Globus pallidus (tissue), 1 donor: ENCODE measurements at regions not wholly inside any gene's neighbourhood (a gene's known extent, or its start where the extent isn't known, plus 50 kb on each side); places are given as distances from the start of the nearest gene placed in this dataset.
"Not testable (repeated sequence)": the region's sequence is repeated elsewhere in the genome, so short reads cannot be mapped to it uniquely, and the experiment has no call there.

Experiments
- DNase-seq: peaks from one replicate; pipeline ENCODE4 v3.0.0-alpha.2; 2015; ENCODE audit warnings: low spot score

GRCh38 chr11:71153005-71153390, 99.4 kb downstream of the SHANK2 start:
- no peak for DNase-seq

GRCh38 chr11:71152312-71153004, 99.9 kb downstream of the SHANK2 start:
- DNase-seq, result not testable (repeated sequence)

DNA sequence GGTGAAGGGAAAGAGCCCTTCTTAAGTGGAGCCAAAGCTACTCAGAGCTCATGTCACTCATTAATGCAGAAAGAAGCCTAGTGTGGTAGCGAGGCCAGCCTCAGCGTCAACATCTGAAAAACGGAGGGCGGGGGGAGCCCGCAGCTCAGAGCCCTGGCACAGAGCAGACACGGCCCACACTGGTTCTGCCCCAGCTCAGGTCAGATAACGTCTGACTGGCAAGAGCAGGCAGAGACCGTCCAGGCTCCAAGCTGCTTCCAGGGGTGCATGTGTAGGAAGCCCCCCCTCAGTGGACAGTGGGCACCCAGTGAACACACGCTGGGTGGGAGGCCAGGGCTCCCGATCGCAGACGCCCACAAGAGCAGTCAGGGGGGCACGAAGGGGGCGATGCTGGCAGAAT, 100.8 kb downstream of the SHANK2 start:
- DNase-seq, result no peak

GRCh38 chr11:71150859-71151258, 101.5 kb downstream of the SHANK2 start:
- DNase-seq, result no peak

- DNase-seq, result no peak
Observed at GRCh38 chr11:71148716-71149115, 103.7 kb downstream of the SHANK2 start.

DNA sequence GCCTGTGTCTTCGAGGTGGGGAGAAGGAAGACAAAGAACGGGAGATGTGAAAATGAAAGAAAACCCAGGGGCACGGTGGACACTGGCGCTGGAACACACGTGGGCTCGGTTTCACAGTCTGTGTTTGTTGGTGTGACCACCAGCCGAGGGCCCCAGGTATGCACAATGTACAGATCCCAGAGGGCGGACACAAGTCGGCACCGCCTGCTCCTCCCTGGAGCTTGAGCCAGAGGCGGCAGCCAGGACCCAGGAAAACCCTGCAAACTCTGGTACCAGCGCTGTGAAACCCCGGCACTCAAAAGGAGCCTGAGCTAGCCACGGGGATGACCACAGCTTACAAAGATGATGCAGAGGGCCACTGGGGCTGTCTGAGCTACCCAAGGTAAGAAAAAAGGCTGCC, 105.0 kb downstream of the SHANK2 start:
- DNase-seq, result no peak

GRCh38 chr11:71146846-71147245, 105.5 kb downstream of the SHANK2 start:
- no peak for DNase-seq

- DNase-seq, result no peak
Observed at GRCh38 chr11:71145988-71146824, 106.2 kb downstream of the SHANK2 start.

DNA sequence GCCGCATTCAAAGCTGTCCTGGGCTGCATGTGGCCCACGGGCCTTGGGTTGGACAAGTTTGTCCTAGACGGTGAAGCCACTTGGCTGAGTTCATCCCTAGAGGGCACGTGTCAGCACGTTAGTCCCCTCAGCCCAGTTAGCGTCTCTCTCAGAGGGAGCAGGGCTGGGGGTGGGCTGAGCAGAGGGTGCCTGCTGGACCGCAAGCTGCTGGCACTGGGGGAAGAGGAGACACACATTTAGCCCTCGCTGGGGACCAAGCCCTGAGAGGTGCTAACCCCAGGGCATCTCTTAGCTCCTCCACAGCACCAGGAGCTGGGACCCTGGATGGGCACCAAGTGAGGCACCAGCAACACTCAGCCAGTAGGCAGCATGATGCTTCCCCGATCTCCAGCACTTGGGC, 107.0 kb downstream of the SHANK2 start:
- DNase-seq, result no peak

- DNase-seq, result no peak
Observed at GRCh38 chr11:71144736-71145135, 107.6 kb downstream of the SHANK2 start.

GRCh38 chr11:71144010-71144409, 108.4 kb downstream of the SHANK2 start:
- no peak for DNase-seq

DNA sequence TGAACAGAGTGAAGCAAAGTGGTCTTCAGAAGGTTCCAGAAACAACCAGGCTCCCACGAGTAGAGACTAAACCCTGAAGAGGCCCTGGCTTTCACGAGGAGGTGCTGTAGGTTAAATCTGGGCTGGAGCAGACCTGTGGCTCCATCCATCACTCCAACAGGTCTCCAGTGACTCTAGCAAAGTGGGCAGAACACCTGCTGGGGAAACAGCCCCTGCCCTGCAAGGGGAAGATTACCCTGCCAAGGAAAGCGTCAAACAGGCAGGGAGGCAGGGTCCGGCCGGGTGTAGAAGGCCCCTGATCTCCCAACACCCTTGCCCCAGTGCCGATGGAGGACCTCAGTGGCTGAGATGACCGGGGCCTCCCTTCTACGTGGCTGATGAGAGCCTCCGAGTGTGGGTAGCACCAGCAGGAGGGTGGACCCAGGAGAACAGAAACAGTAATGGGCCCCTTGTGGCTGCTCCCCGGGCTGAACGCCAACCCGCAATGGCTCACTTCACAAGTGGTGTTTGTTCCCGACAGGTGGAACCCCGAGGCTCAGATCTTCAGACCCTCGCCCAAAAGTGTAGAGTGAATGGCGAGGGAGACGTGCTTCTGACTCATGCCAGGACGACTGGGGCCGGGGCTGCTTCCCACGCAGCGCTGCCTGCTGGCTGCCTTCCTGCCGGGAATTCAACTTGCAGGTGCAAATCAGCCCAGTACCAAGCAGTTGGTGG, 112.0 kb downstream of the SHANK2 start:
- peak; percentile 50 for DNase-seq

DNA sequence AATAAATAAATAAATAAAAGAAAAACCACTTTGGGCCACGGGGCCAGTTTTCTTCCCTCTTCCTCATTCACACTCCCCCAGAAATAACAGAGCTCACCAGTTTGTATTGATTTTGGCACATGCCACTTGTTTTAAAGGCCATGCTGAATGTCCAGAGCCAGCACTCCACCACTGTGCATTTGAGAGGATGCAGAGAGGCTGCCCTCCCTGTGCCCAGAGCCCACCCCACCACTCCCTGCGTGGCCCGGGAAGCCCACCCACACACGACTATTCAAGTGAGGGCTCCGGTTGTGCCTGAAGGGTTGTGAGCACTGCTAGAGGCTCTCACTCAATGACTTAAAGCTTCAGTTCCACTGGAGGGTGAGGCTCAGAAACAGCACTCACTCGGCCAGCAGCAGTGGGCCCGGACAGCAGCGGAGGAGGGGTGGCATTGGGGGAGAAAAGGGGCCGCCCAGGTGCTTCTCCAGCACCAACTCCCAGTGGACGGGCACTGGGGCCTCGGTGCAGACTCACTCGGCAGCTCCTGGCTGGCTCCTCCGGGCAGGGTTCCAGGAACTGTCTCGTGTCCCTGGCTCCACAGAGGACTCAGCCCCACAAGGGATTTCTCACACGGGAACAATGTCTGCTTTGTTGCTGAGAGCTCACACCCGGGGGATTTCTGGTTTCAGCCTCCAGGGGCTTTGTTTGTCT, 112.7 kb downstream of the SHANK2 start:
- peak; percentile 94 for DNase-seq

- DNase-seq, result peak; percentile 64
Observed at GRCh38 chr11:71138737-71139425, 113.5 kb downstream of the SHANK2 start.

DNA sequence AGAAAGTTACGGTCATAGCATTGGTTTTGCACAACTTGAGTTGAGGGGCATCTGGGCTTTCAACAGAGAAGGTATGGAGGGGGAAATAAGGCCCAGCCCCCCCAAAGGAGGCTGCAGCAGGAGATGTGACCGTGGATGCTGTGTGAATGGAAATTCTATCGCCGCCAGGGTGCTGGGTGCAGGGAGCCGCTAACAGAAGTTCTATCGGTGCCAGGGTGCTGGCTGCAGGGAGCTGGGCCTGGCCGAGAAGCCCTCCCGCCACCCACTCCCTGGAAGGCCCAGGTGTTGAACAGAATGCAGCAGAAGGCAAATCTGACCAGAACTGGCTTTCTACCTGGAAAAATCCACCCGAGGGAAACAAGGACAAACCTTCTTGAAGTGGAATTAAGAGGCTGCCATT, 115.0 kb downstream of the SHANK2 start:
- DNase-seq, result no peak

GRCh38 chr11:71136095-71136845, 116.1 kb downstream of the SHANK2 start:
- DNase-seq, result no peak

GRCh38 chr11:71135112-71135511, 117.3 kb downstream of the SHANK2 start:
- no peak for DNase-seq

DNA sequence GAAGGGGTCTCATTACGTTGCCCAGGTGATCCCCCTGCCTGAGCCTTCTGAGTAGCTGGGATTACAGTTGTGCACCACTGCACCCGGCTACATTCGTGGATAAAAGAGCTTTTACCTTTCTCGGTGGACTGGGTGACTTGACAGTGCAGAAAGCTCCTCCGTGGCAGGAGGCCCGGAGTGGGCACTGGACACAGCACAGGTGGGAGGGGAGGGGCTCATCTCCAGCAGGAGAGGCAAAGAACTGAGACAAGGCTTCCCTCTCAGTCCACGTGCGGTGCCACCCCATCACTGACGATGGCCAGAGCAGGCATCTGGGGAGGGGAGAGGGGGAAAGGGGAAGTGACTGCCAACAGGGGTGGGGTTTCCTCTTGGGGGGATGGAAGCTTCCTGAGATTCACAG, 118.4 kb downstream of the SHANK2 start:
- DNase-seq, result no peak

DNA sequence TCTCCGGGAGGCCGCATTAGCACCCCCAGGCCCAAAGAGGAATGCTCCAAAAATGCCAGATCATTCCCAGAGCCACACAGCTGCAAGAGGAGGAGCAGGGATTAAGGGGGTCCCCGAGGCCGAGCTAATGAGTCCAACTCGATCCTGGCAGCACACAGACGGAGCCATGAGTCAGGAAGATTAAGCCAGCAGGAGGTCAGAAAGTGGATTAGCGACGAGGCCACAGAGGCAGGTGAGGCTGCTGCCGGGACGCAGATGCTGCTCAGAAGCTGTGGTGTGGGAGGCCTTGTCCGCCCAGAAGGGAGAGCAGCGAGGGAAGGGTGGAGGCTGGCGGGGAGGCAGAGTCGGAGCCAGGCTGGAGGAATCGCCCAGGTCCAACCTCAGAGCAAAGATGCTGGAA, 120.5 kb downstream of the SHANK2 start:
- no peak for DNase-seq

DNA sequence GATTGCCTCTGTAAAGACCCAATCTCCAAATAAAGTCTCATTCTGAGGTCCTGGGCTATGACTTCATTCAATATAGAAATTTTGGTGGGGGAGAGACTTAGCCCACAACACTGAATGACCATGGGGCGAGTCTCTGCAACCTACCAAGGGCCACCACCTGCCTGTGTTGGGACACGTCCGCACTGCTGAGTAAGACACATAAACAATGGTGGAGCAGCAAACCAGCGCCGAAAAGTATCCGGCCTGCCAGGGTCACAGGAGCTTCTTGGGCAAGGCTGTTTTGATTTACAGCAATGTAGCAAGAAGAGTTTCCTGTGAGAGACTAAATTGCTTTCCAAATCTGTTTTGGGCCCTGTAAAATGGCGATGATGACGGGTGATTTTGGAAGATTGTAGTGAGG, 122.3 kb downstream of the SHANK2 start:
- no peak for DNase-seq

DNA sequence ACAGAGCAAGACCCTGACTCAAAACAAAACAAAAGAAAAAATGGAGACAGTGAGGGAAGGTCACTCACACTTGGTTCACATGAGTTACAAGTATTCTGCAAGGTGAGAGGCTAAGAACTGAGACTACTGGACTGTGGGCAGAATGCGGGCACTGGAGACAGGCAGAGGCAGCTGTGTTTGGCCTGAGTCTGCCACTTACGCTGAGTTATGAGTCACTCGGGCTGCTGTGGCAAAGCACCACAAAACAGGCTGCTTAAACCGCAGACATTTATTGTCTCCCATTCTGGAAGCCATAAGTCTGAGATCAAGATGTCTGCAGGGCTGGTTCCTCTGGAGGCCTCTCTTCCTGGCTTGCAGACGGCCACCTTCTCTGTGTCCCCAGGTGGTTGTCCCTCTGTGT, 122.8 kb downstream of the SHANK2 start:
- no peak for DNase-seq
